Glutamatergic neuron (in vitro differentiated cells): ENCODE measurements at regions not wholly inside any gene's neighbourhood (a gene's known extent, or its start where the extent isn't known, plus 50 kb on each side); places are given as distances from the start of the nearest gene placed in this dataset.

ENCODE experiments used
- DNase-seq: peaks from one replicate; pipeline ENCODE4 v3.0.0; 2022
- H3K27ac Mint-ChIP-seq: one replicate; pipeline ENCODE4 v1.8.0; 2020; ENCODE audit warnings: mild to moderate bottlenecking, mixed read lengths, inconsistent platforms; ENCODE audit not compliant: unreplicated experiment
- H3K27me3 Mint-ChIP-seq: one replicate; pipeline ENCODE4 v1.8.0; 2020; ENCODE audit warnings: mild to moderate bottlenecking, moderate library complexity, mixed read lengths, inconsistent platforms; ENCODE audit not compliant: unreplicated experiment
- H3K36me3 Mint-ChIP-seq: one replicate; pipeline ENCODE4 v1.8.0; 2020; ENCODE audit warnings: mild to moderate bottlenecking, mixed read lengths, inconsistent platforms; ENCODE audit not compliant: unreplicated experiment
- H3K4me1 Mint-ChIP-seq: one replicate; pipeline ENCODE4 v1.8.0; 2020; ENCODE audit warnings: mild to moderate bottlenecking, low read depth, mixed read lengths, inconsistent platforms; ENCODE audit not compliant: unreplicated experiment
- H3K4me3 Mint-ChIP-seq: one replicate; pipeline ENCODE4 v1.8.0; 2020; ENCODE audit warnings: mild to moderate bottlenecking, mixed read lengths, inconsistent platforms; ENCODE audit not compliant: unreplicated experiment
- H3K9me3 Mint-ChIP-seq: one replicate; pipeline ENCODE4 v1.8.0; 2020; ENCODE audit warnings: mild to moderate bottlenecking, moderate library complexity, mixed read lengths, inconsistent platforms; ENCODE audit not compliant: unreplicated experiment
- TF ChIP-seq, protein P1 (sequence below): fragments of 200-600 bp; sonication (generic); IDR thresholded peaks from one replicate; pipeline ENCODE4 v1.5.0; 2021; ENCODE audit not compliant: partially characterized antibody, unreplicated experiment

DNA sequence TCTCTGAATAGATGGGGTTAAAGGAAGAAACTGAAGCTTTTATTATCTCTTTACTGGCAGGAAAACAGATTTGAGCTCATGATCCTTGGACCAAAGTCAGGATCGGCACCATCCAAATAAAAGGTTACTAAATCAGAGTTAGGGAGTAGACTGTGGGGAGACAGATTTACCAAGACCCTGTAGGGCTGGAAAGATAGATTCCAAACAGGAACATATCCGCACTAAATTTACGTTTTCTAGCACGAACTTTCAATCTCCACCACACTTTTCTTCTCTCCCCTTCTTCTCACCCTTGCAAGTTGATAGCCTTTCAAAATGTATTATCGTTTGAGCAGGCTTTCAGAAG lies 120.0 kb upstream of the HMHB1 start:
- H3K27ac Mint-ChIP-seq = no peak overlapping the region
- peaks cover 21% of the 10 kb centered on the region for H3K36me3 Mint-ChIP-seq

DNA sequence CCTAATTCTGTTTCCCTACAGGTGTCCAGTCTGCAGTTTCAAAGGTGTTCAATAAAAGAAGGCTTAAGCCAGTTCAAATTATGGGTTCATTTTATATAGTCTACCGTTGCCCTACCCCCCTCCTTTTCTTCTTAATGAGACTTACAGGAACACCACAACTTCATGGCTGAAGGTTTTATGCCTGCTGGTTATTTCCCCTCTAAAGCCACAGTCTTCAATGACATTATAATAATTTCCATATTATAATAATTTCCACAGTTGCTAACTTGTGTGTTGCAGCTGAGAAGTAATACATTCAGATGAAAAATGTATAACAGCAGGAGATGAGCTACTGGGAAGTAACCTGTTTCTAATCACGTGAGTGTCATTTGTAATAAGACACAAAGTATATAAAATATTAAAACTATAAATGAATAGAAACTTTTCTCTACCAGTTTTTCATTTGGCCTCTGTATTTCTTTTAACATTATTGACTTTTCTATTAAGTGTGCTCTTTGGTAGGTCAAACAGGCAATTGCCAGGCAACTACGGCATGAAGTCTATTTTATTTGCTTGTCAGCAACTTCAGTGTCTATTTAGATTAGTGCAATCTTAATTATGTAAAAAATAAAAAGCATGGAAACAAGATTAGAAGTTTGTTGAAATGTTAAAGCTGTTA lies 120.5 kb upstream of the HMHB1 start:
- Mint-ChIP-seq H3K36me3 (peaks cover 21% of the 10 kb centered on the region), H3K4me3 (no peak overlapping the region), H3K9me3 (no peaks in the 10 kb centered on the region), H3K27me3 (no peaks in the 10 kb centered on the region), H3K27ac (no peak overlapping the region), H3K4me1 (no peaks in the 10 kb centered on the region)
- DNase-seq = no peak
- TF ChIP-seq, protein P1, sequence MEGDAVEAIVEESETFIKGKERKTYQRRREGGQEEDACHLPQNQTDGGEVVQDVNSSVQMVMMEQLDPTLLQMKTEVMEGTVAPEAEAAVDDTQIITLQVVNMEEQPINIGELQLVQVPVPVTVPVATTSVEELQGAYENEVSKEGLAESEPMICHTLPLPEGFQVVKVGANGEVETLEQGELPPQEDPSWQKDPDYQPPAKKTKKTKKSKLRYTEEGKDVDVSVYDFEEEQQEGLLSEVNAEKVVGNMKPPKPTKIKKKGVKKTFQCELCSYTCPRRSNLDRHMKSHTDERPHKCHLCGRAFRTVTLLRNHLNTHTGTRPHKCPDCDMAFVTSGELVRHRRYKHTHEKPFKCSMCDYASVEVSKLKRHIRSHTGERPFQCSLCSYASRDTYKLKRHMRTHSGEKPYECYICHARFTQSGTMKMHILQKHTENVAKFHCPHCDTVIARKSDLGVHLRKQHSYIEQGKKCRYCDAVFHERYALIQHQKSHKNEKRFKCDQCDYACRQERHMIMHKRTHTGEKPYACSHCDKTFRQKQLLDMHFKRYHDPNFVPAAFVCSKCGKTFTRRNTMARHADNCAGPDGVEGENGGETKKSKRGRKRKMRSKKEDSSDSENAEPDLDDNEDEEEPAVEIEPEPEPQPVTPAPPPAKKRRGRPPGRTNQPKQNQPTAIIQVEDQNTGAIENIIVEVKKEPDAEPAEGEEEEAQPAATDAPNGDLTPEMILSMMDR = no peak

More for the DNA sequence above, 120.0 kb upstream of the HMHB1 start:
- TF ChIP-seq, protein P1 = no peak
- Mint-ChIP-seq H3K4me3 (no peak overlapping the region), H3K9me3 (no peaks in the 10 kb centered on the region), H3K27me3 (no peaks in the 10 kb centered on the region), H3K4me1 (no peaks in the 10 kb centered on the region)
- DNase-seq = no peak

DNA sequence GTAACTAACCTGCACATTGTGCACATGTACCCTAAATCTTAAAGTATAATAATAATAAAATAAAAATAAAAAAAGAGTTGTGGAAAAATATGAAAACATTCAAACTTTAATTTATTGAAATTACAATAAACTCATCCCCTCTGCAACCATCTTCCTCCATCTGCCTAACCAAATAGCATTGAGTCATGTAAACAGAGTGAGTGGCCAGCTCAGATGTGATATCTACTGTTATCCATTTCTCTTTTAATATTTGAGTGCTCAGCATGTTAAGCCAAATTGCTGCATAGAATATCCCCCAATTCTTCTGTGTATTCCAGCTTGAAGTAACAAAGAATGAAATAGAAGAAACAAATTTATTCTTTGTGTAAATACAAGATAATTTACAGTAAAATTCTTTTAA lies 124.4 kb upstream of the HMHB1 start:
- Mint-ChIP-seq H3K4me3 (no peak overlapping the region), H3K9me3 (no peaks in the 10 kb centered on the region)

DNA sequence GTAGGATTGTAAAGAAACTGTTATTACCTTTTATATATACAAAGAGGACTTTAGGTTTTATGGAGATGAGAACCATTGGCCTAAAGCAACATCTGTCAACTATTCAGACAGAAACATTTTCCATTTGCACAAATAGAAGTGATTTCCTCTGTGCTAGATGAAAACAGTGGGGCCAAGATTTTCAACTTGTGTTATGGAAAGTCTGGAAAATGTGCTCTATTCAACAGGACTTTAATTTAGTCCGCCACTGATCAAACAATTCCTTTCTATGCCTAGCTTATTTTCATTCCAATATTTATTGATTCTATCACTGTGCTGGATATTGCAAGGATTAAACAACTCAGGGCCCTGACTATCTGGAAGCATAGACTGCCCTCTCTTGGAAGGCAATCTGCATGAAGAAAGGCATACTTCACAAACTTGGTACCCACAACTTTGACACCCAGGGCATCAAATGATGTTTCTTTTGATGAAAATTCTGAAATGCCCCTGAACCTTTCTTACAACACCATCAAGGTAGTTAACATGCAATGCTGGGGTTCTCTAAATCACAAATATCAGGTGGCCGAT lies 126.6 kb upstream of the HMHB1 start:
- no peaks in the 10 kb centered on the region for H3K9me3 Mint-ChIP-seq
- no peak overlapping the region for H3K27ac Mint-ChIP-seq
- peaks cover 12% of the 10 kb centered on the region for H3K4me1 Mint-ChIP-seq
- DNase-seq = no peak
- H3K27me3 Mint-ChIP-seq = no peaks in the 10 kb centered on the region
- H3K36me3 Mint-ChIP-seq = peaks cover 8% of the 10 kb centered on the region
- no peak overlapping the region for H3K4me3 Mint-ChIP-seq
- TF ChIP-seq, protein P1 = no peak

More for the DNA sequence above, 124.4 kb upstream of the HMHB1 start:
- Mint-ChIP-seq H3K36me3 (peaks cover 21% of the 10 kb centered on the region), H3K4me1 (peaks cover 10% of the 10 kb centered on the region), H3K27me3 (no peaks in the 10 kb centered on the region), H3K27ac (no peak overlapping the region)
- DNase-seq = no peak
- TF ChIP-seq, protein P1 = no peak

DNA sequence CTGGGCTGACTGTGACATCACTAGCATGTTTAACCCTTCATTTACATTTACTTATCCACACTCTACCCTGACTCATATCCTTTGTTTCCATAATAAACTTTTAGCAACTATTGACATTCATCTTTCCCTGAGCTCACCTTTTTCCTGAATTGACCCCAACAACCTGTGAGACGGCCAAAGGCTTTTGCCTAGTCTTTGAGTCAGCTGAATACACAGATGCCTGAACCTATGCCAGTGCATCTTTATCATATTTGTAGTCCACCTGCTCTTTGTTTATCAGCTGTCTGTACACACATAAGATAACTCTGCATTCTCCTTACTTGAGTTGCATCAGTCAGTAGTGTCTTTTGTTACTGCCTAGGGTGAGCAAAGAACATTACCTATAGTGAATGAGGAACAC lies 128.5 kb upstream of the HMHB1 start:
- H3K36me3 Mint-ChIP-seq = no peaks in the 10 kb centered on the region
- H3K9me3 Mint-ChIP-seq = no peaks in the 10 kb centered on the region
- no peak overlapping the region for H3K4me3 Mint-ChIP-seq
- no peak for DNase-seq
- no peaks in the 10 kb centered on the region for H3K27me3 Mint-ChIP-seq
- H3K27ac Mint-ChIP-seq = no peak overlapping the region
- peaks cover 12% of the 10 kb centered on the region for H3K4me1 Mint-ChIP-seq
- TF ChIP-seq, protein P1 = no peak
